ENCODE measurements at regions not wholly inside any gene's neighbourhood (a gene's known extent, or its start where the extent isn't known, plus 50 kb on each side); places are given as distances from the start of the nearest gene placed in this dataset.
A peak's percentile ranks its signal among the peaks of the same experiment; 100 is the strongest.

- DNase-seq (ENCODE audit: low read depth in 2 of 2) = no peak
Observed at GRCh38 chr10:31606841-31607240, 287.8 kb downstream of the ZEB1 start.

GRCh38 chr10:31605861-31606525, 287.0 kb downstream of the ZEB1 start:
- no peak for DNase-seq (ENCODE audit: low read depth in 2 of 2)

GRCh38 chr10:31605426-31605825, 286.4 kb downstream of the ZEB1 start:
- DNase-seq (ENCODE audit: low read depth in 2 of 2) = no peak

- no peak for DNase-seq (ENCODE audit: low read depth in 2 of 2)
Observed at GRCh38 chr10:31604646-31605170, 285.7 kb downstream of the ZEB1 start.

- DNase-seq (ENCODE audit: low read depth in 2 of 2) = no peak
Observed at GRCh38 chr10:31604096-31604495, 285.1 kb downstream of the ZEB1 start.

- peak; percentile 34 to 72 for DNase-seq (ENCODE audit: low read depth in 2 of 2)
Observed at GRCh38 chr10:31603235-31604087, 284.4 kb downstream of the ZEB1 start.

- DNase-seq (ENCODE audit: low read depth in 2 of 2) = no peak
Observed at GRCh38 chr10:31602541-31603234, 283.7 kb downstream of the ZEB1 start.

- no peak for DNase-seq (ENCODE audit: low read depth in 2 of 2)
Observed at GRCh38 chr10:31601136-31601535, 282.1 kb downstream of the ZEB1 start.

GRCh38 chr10:31599626-31600504, 280.8 kb downstream of the ZEB1 start:
- DNase-seq (ENCODE audit: low read depth in 2 of 2) = peak in 1 of 2 donors; percentile 7

- no peak for DNase-seq (ENCODE audit: low read depth in 2 of 2)
Observed at GRCh38 chr10:31596765-31597164, 277.7 kb downstream of the ZEB1 start.

- no peak for DNase-seq (ENCODE audit: low read depth in 2 of 2)
Observed at GRCh38 chr10:31595992-31596391, 277.0 kb downstream of the ZEB1 start.

GRCh38 chr10:31594347-31594873, 275.4 kb downstream of the ZEB1 start:
- DNase-seq (ENCODE audit: low read depth in 2 of 2) = no peak

- DNase-seq (ENCODE audit: low read depth in 2 of 2) = no peak
Observed at GRCh38 chr10:31593124-31593523, 274.1 kb downstream of the ZEB1 start.

GRCh38 chr10:31591569-31591968, 272.6 kb downstream of the ZEB1 start:
- DNase-seq (ENCODE audit: low read depth in 2 of 2) = no peak

GRCh38 chr10:31590023-31590800, 271.2 kb downstream of the ZEB1 start:
- DNase-seq (ENCODE audit: low read depth in 2 of 2) = no peak

- DNase-seq (ENCODE audit: low read depth in 2 of 2) = no peak
Observed at GRCh38 chr10:31587691-31588090, 268.7 kb downstream of the ZEB1 start.

GRCh38 chr10:31586723-31587638, 268.0 kb downstream of the ZEB1 start:
- no peak for DNase-seq (ENCODE audit: low read depth in 2 of 2)

- DNase-seq (ENCODE audit: low read depth in 2 of 2) = no peak
Observed at GRCh38 chr10:31584876-31585275, 265.9 kb downstream of the ZEB1 start.

- DNase-seq (ENCODE audit: low read depth in 2 of 2) = no peak
Observed at GRCh38 chr10:31584098-31584631, 265.1 kb downstream of the ZEB1 start.
